HG03457 (cell line): ENCODE measurements at regions not wholly inside any gene's neighbourhood (a gene's known extent, or its start where the extent isn't known, plus 50 kb on each side); places are given as distances from the start of the nearest gene placed in this dataset.
"Not testable (repeated sequence)": the region's sequence is repeated elsewhere in the genome, so short reads cannot be mapped to it uniquely, and the experiment has no call there.

Source experiments
- ATAC-seq: cut with Tn5 transposase; IDR thresholded peaks from one replicate; pipeline ENCODE4 v1.9.1; 2021; ENCODE audit warnings: moderate number of reproducible peaks; ENCODE audit not compliant: unreplicated experiment

GRCh38 chr7:68122801-68123200 is 1126.2 kb downstream of the TYW1 start:
- ATAC-seq = no peak

- no peak for ATAC-seq
These were observed 1128.5 kb downstream of the TYW1 start for GRCh38 chr7:68125168-68125567.

- no peak for ATAC-seq
These were observed 1136.4 kb downstream of the TYW1 start for GRCh38 chr7:68133045-68133444.

- no peak for ATAC-seq
These were observed 1146.7 kb downstream of the TYW1 start for GRCh38 chr7:68143345-68143744.

GRCh38 chr7:68146983-68147382 is 1150.3 kb downstream of the TYW1 start:
- no peak for ATAC-seq

GRCh38 chr7:68147614-68148238 is 1151.1 kb downstream of the TYW1 start:
- no peak for ATAC-seq

- ATAC-seq = no peak
These were observed 1151.8 kb downstream of the TYW1 start for GRCh38 chr7:68148440-68148839.

GRCh38 chr7:68152205-68152604 is 1155.6 kb downstream of the TYW1 start:
- ATAC-seq = no peak

- ATAC-seq = no peak
These were observed 1159.0 kb downstream of the TYW1 start for GRCh38 chr7:68155676-68156075.

- no peak for ATAC-seq
These were observed 1162.2 kb downstream of the TYW1 start for GRCh38 chr7:68158686-68159295.

GRCh38 chr7:68162712-68163111 is 1166.1 kb downstream of the TYW1 start:
- ATAC-seq = no peak

GRCh38 chr7:68166525-68166924 is 1169.9 kb downstream of the TYW1 start:
- ATAC-seq = no peak

- no peak for ATAC-seq
These were observed 1176.9 kb downstream of the TYW1 start for GRCh38 chr7:68173513-68173912.

- no peak for ATAC-seq
These were observed 1180.3 kb downstream of the TYW1 start for GRCh38 chr7:68176974-68177373.

- no peak for ATAC-seq
These were observed 1184.1 kb downstream of the TYW1 start for GRCh38 chr7:68180761-68181160.

GRCh38 chr7:68183176-68183575 is 1186.5 kb downstream of the TYW1 start:
- no peak for ATAC-seq

GRCh38 chr7:68185631-68186456 is 1189.2 kb downstream of the TYW1 start:
- no peak for ATAC-seq

- no peak for ATAC-seq
These were observed 1190.9 kb downstream of the TYW1 start for GRCh38 chr7:68187532-68187931.

GRCh38 chr7:68192941-68193340 is 1196.3 kb downstream of the TYW1 start:
- ATAC-seq = no peak

- ATAC-seq = not testable (repeated sequence)
These were observed 1199.0 kb downstream of the TYW1 start for GRCh38 chr7:68195642-68196041.

- ATAC-seq = no peak
These were observed 1203.5 kb downstream of the TYW1 start for GRCh38 chr7:68200051-68200670.

- no peak for ATAC-seq
These were observed 1206.6 kb downstream of the TYW1 start for GRCh38 chr7:68203251-68203650.
